ENCODE measurements at regions not wholly inside any gene's neighbourhood (a gene's known extent, or its start where the extent isn't known, plus 50 kb on each side); places are given as distances from the start of the nearest gene placed in this dataset.
"Not testable (repeated sequence)": the region's sequence is repeated elsewhere in the genome, so short reads cannot be mapped to it uniquely, and the experiment has no call there.

GRCh38 chr11:13782390-13783075 is 114.1 kb downstream of the FAR1 start:
- no peaks in the 10 kb centered on the region for H3K27me3 ChIP-seq (ENCODE audit: low read length)
- H3K36me3 ChIP-seq (ENCODE audit: low read length) = no peaks in the 10 kb centered on the region
- no peak overlapping the region for H3K27ac ChIP-seq (ENCODE audit: low read depth, low read length)
- TF ChIP-seq EZH2phosphoT487 (conservative IDR thresholded peaks at IDR 0.05; ENCODE audit: low read length) (no peak), CTCF (IDR thresholded peaks at IDR 0.05; ENCODE audit: insufficient read depth, low read length, poor library complexity, severe bottlenecking) (no peak)
- H3K9me3 ChIP-seq (ENCODE audit: insufficient read depth, low read length) = no peaks in the 10 kb centered on the region
- H3K9me2 ChIP-seq (replicated peaks; ENCODE audit: insufficient read depth, low read length) = no peaks in the 10 kb centered on the region
- no peak overlapping the region for H3K4me2 ChIP-seq (ENCODE audit: low read depth, low read length, poor library complexity, severe bottlenecking)
- no peak overlapping the region for H3K9ac ChIP-seq (ENCODE audit: low read length)
- H3F3A ChIP-seq (ENCODE audit: insufficient read depth) = no peaks in the 10 kb centered on the region
- H4K20me1 ChIP-seq (ENCODE audit: low read depth, low read length) = no peaks in the 10 kb centered on the region
- no peak overlapping the region for H3K4me3 ChIP-seq (ENCODE audit: insufficient read depth, low read length, poor library complexity, severe bottlenecking)
- no peaks in the 10 kb centered on the region for H3K79me2 ChIP-seq (ENCODE audit: insufficient read depth, low read length)
- no peak overlapping the region for H2AFZ ChIP-seq (ENCODE audit: low read depth, low read length, severe bottlenecking)

GRCh38 chr11:13784441-13784840 is 116.0 kb downstream of the FAR1 start:
- H3K9me3 ChIP-seq (ENCODE audit: insufficient read depth, low read length) = no peaks in the 10 kb centered on the region
- no peaks in the 10 kb centered on the region for H3K79me2 ChIP-seq (ENCODE audit: insufficient read depth, low read length)
- H3K27me3 ChIP-seq (ENCODE audit: low read length) = no peaks in the 10 kb centered on the region
- no peak for TF ChIP-seq CTCF (IDR thresholded peaks at IDR 0.05; ENCODE audit: insufficient read depth, low read length, poor library complexity, severe bottlenecking)
- TF ChIP-seq EZH2phosphoT487 (conservative IDR thresholded peaks at IDR 0.05; ENCODE audit: low read length) = no peak
- no peaks in the 10 kb centered on the region for H3K9me2 ChIP-seq (replicated peaks; ENCODE audit: insufficient read depth, low read length)
- H2AFZ ChIP-seq (ENCODE audit: low read depth, low read length, severe bottlenecking) = no peak overlapping the region
- no peaks in the 10 kb centered on the region for H4K20me1 ChIP-seq (ENCODE audit: low read depth, low read length)
- H3K4me3 ChIP-seq (ENCODE audit: insufficient read depth, low read length, poor library complexity, severe bottlenecking) = no peak overlapping the region
- H3F3A ChIP-seq (ENCODE audit: insufficient read depth) = no peaks in the 10 kb centered on the region
- H3K9ac ChIP-seq (ENCODE audit: low read length) = no peak overlapping the region
- no peak overlapping the region for H3K4me2 ChIP-seq (ENCODE audit: low read depth, low read length, poor library complexity, severe bottlenecking)
- no peaks in the 10 kb centered on the region for H3K36me3 ChIP-seq (ENCODE audit: low read length)
- H3K27ac ChIP-seq (ENCODE audit: low read depth, low read length) = no peak overlapping the region

GRCh38 chr11:13784855-13785254 is 116.4 kb downstream of the FAR1 start:
- no peak for TF ChIP-seq EZH2phosphoT487 (conservative IDR thresholded peaks at IDR 0.05; ENCODE audit: low read length)
- H3K36me3 ChIP-seq (ENCODE audit: low read length) = no peaks in the 10 kb centered on the region
- no peak overlapping the region for H3K4me2 ChIP-seq (ENCODE audit: low read depth, low read length, poor library complexity, severe bottlenecking)
- no peaks in the 10 kb centered on the region for H3K9me2 ChIP-seq (replicated peaks; ENCODE audit: insufficient read depth, low read length)
- no peak overlapping the region for H3K27ac ChIP-seq (ENCODE audit: low read depth, low read length)
- no peaks in the 10 kb centered on the region for H4K20me1 ChIP-seq (ENCODE audit: low read depth, low read length)
- no peak overlapping the region for H3K4me3 ChIP-seq (ENCODE audit: insufficient read depth, low read length, poor library complexity, severe bottlenecking)
- H3K79me2 ChIP-seq (ENCODE audit: insufficient read depth, low read length) = no peaks in the 10 kb centered on the region
- H3K9me3 ChIP-seq (ENCODE audit: insufficient read depth, low read length) = no peaks in the 10 kb centered on the region
- H3K27me3 ChIP-seq (ENCODE audit: low read length) = no peaks in the 10 kb centered on the region
- no peak overlapping the region for H3K9ac ChIP-seq (ENCODE audit: low read length)
- H3F3A ChIP-seq (ENCODE audit: insufficient read depth) = no peaks in the 10 kb centered on the region
- H2AFZ ChIP-seq (ENCODE audit: low read depth, low read length, severe bottlenecking) = no peak overlapping the region

- no peak for TF ChIP-seq CTCF (IDR thresholded peaks at IDR 0.05; ENCODE audit: insufficient read depth, low read length, poor library complexity, severe bottlenecking)
- H3F3A ChIP-seq (ENCODE audit: insufficient read depth) = no peaks in the 10 kb centered on the region
- H3K36me3 ChIP-seq (ENCODE audit: low read length) = no peaks in the 10 kb centered on the region
- H3K4me3 ChIP-seq (ENCODE audit: insufficient read depth, low read length, poor library complexity, severe bottlenecking) = no peak overlapping the region
- H3K9me2 ChIP-seq (replicated peaks; ENCODE audit: insufficient read depth, low read length) = no peaks in the 10 kb centered on the region
- H3K9ac ChIP-seq (ENCODE audit: low read length) = no peak overlapping the region
- no peaks in the 10 kb centered on the region for H3K9me3 ChIP-seq (ENCODE audit: insufficient read depth, low read length)
- H3K79me2 ChIP-seq (ENCODE audit: insufficient read depth, low read length) = no peaks in the 10 kb centered on the region
- no peak overlapping the region for H3K4me2 ChIP-seq (ENCODE audit: low read depth, low read length, poor library complexity, severe bottlenecking)
- H4K20me1 ChIP-seq (ENCODE audit: low read depth, low read length) = no peaks in the 10 kb centered on the region
- no peak overlapping the region for H2AFZ ChIP-seq (ENCODE audit: low read depth, low read length, severe bottlenecking)
- H3K27ac ChIP-seq (ENCODE audit: low read depth, low read length) = no peak overlapping the region
- H3K27me3 ChIP-seq (ENCODE audit: low read length) = no peaks in the 10 kb centered on the region
These were observed 118.2 kb downstream of the FAR1 start for GRCh38 chr11:13786688-13787087.

GRCh38 chr11:13797616-13798015 is 129.1 kb downstream of the FAR1 start:
- H3K36me3 ChIP-seq (ENCODE audit: low read length); H3K9me3 ChIP-seq (ENCODE audit: insufficient read depth, low read length); H3K9me2 ChIP-seq (replicated peaks; ENCODE audit: insufficient read depth, low read length); H2AFZ ChIP-seq (ENCODE audit: low read depth, low read length, severe bottlenecking); H3K79me2 ChIP-seq (ENCODE audit: insufficient read depth, low read length); H3K9ac ChIP-seq (ENCODE audit: low read length); H3K27me3 ChIP-seq (ENCODE audit: low read length); H3K4me3 ChIP-seq (ENCODE audit: insufficient read depth, low read length, poor library complexity, severe bottlenecking); H3F3A ChIP-seq (ENCODE audit: insufficient read depth); H3K4me2 ChIP-seq (ENCODE audit: low read depth, low read length, poor library complexity, severe bottlenecking); H4K20me1 ChIP-seq (ENCODE audit: low read depth, low read length); H3K27ac ChIP-seq (ENCODE audit: low read depth, low read length): not testable (repeated sequence)

Data from SU-DHL-6 (cell line).